ENCODE measurements at regions not wholly inside any gene's neighbourhood (a gene's known extent, or its start where the extent isn't known, plus 50 kb on each side); places are given as distances from the start of the nearest gene placed in this dataset.

GRCh38 chr1:34538481-34538880, 216.4 kb upstream of the GJB5 start:
- no peak overlapping the region for H3K9ac ChIP-seq (ENCODE audit: low read length)
- H2AFZ ChIP-seq (ENCODE audit: low read length), result no peak overlapping the region
- H4K20me1 ChIP-seq (ENCODE audit: insufficient read depth, low read length), result no peaks in the 10 kb centered on the region
- no peaks in the 10 kb centered on the region for H3K27me3 ChIP-seq (ENCODE audit: insufficient read depth, low read length)
- TF ChIP-seq CTCF (IDR thresholded peaks at IDR 0.05; ENCODE audit: low read length), result no peak
- TF ChIP-seq EZH2 (IDR thresholded peaks at IDR 0.05; ENCODE audit: borderline replicate concordance, low read length), result no peak
- H3K9me2 ChIP-seq (ENCODE audit: low read depth, low read length), result no peaks in the 10 kb centered on the region
- H3K36me3 ChIP-seq (ENCODE audit: insufficient read depth, low read length), result no peaks in the 10 kb centered on the region
- no peaks in the 10 kb centered on the region for H3K4me1 ChIP-seq (ENCODE audit: insufficient read depth, low read length, severe bottlenecking)
- no peaks in the 10 kb centered on the region for H3K9me3 ChIP-seq (ENCODE audit: low read length)
- no peaks in the 10 kb centered on the region for H3F3A ChIP-seq (ENCODE audit: insufficient read depth, low read length)
- H3K79me2 ChIP-seq (ENCODE audit: insufficient read depth, low read length), result no peaks in the 10 kb centered on the region
- H3K4me2 ChIP-seq (ENCODE audit: low read length), result no peak overlapping the region
- H3K27ac ChIP-seq (ENCODE audit: low read depth, low read length, poor library complexity, severe bottlenecking), result no peak overlapping the region
- no peak overlapping the region for H3K4me3 ChIP-seq (ENCODE audit: low read depth, low read length, poor library complexity, severe bottlenecking)

DNA sequence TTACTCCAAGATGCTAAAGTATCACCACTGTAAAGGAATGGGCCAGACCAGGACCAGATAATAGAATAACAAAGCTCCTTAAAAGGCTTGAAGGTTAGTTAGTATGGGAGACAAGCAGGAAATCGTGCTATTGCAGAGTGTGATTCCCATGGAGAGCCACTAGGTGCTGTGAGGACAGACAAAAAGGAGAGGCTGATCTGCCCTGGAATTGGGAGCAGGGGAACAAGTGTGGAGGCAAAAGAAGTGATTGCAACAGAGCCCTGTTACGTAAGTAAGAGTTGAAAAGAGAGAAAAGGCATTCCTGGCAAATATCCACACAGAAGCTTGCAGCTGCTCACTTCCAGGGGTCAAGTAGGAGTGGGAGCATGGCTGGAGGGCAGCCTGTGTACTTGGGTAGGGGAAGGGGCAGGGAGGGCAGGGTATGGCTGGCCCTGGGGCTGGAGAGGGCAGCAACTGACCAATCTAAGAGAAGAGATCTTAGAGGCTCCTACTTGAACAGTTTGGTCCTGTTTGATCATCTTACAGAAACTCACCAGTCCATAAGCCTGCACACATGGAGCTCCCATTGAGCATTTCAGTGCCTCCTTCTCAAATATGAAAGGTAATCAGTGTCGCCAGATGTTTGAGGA, 207.7 kb upstream of the GJB5 start:
- Histone ChIP-seq H3K4me2 (ENCODE audit: low read length) (no peak overlapping the region), H3K4me1 (ENCODE audit: insufficient read depth, low read length, severe bottlenecking) (no peaks in the 10 kb centered on the region), H3K9ac (ENCODE audit: low read length) (no peak overlapping the region), H3K27me3 (ENCODE audit: insufficient read depth, low read length) (no peaks in the 10 kb centered on the region), H3K9me3 (ENCODE audit: low read length) (no peaks in the 10 kb centered on the region), H4K20me1 (ENCODE audit: insufficient read depth, low read length) (no peaks in the 10 kb centered on the region), H3K27ac (ENCODE audit: low read depth, low read length, poor library complexity, severe bottlenecking) (no peak overlapping the region), H2AFZ (ENCODE audit: low read length) (no peak overlapping the region), H3K9me2 (ENCODE audit: low read depth, low read length) (no peaks in the 10 kb centered on the region), H3K4me3 (ENCODE audit: low read depth, low read length, poor library complexity, severe bottlenecking) (no peak overlapping the region), H3F3A (ENCODE audit: insufficient read depth, low read length) (no peaks in the 10 kb centered on the region), H3K36me3 (ENCODE audit: insufficient read depth, low read length) (no peaks in the 10 kb centered on the region), H3K79me2 (ENCODE audit: insufficient read depth, low read length) (no peaks in the 10 kb centered on the region)
- TF ChIP-seq EZH2 (IDR thresholded peaks at IDR 0.05; ENCODE audit: borderline replicate concordance, low read length), result no peak
- peak; percentile 24; the same call in 1 of the 2 replicates for TF ChIP-seq CTCF (IDR thresholded peaks at IDR 0.05; ENCODE audit: low read length)

DNA sequence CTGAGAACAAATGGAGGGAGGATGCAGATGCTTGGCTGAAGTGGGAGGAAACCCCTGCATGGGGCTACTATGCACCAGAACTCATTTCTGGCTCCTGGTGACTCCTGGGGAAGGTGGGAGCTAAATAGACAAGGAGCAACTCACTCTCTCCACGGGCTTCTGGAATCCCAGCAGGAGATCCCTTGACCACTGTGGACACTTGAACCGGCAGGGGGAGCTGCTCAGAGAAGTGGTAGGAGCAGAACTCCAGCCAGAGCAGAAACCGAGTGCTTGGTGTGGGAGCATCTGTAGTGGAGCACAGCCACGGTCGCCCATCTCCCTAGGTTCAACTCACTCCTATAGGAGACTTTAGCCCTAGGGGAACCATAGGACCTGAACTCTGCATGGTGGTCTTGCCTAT, 205.6 kb upstream of the GJB5 start:
- Histone ChIP-seq H3K27me3 (ENCODE audit: insufficient read depth, low read length) (no peaks in the 10 kb centered on the region), H3K4me2 (ENCODE audit: low read length) (no peak overlapping the region), H3K36me3 (ENCODE audit: insufficient read depth, low read length) (no peaks in the 10 kb centered on the region), H3K27ac (ENCODE audit: low read depth, low read length, poor library complexity, severe bottlenecking) (no peak overlapping the region), H3K9ac (ENCODE audit: low read length) (no peak overlapping the region), H3F3A (ENCODE audit: insufficient read depth, low read length) (no peaks in the 10 kb centered on the region), H3K79me2 (ENCODE audit: insufficient read depth, low read length) (no peaks in the 10 kb centered on the region), H3K4me3 (ENCODE audit: low read depth, low read length, poor library complexity, severe bottlenecking) (no peak overlapping the region), H2AFZ (ENCODE audit: low read length) (no peak overlapping the region), H3K9me2 (ENCODE audit: low read depth, low read length) (no peaks in the 10 kb centered on the region), H4K20me1 (ENCODE audit: insufficient read depth, low read length) (no peaks in the 10 kb centered on the region), H3K4me1 (ENCODE audit: insufficient read depth, low read length, severe bottlenecking) (no peaks in the 10 kb centered on the region), H3K9me3 (ENCODE audit: low read length) (no peaks in the 10 kb centered on the region)
- TF ChIP-seq CTCF (IDR thresholded peaks at IDR 0.05; ENCODE audit: low read length), result peak; percentile 45; the same call in 1 of the 2 replicates
- no peak for TF ChIP-seq EZH2 (IDR thresholded peaks at IDR 0.05; ENCODE audit: borderline replicate concordance, low read length)
